ENCODE measurements at regions not wholly inside any gene's neighbourhood (a gene's known extent, or its start where the extent isn't known, plus 50 kb on each side); places are given as distances from the start of the nearest gene placed in this dataset.

DNA sequence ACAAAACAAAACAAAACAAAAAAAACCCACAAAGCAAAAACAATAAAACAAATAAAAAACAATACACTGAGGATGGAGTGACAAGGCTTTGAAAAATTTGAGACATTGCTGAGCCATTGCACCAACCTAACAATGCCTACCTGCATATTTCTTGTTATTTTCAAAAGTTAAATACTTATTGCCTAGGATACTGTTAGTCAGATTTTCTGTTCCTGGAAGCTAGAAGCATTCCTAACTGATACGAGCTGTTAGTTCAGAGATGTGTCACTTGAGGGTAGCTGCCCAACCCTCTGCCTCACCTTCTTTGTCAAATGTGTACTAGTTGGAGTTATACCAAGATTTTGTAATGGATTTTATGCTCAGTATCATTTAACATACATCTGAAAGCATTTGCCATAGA is 187.2 kb downstream of the TXNL1 start:
- TF ChIP-seq, protein P1, sequence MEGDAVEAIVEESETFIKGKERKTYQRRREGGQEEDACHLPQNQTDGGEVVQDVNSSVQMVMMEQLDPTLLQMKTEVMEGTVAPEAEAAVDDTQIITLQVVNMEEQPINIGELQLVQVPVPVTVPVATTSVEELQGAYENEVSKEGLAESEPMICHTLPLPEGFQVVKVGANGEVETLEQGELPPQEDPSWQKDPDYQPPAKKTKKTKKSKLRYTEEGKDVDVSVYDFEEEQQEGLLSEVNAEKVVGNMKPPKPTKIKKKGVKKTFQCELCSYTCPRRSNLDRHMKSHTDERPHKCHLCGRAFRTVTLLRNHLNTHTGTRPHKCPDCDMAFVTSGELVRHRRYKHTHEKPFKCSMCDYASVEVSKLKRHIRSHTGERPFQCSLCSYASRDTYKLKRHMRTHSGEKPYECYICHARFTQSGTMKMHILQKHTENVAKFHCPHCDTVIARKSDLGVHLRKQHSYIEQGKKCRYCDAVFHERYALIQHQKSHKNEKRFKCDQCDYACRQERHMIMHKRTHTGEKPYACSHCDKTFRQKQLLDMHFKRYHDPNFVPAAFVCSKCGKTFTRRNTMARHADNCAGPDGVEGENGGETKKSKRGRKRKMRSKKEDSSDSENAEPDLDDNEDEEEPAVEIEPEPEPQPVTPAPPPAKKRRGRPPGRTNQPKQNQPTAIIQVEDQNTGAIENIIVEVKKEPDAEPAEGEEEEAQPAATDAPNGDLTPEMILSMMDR (IDR thresholded peaks at IDR 0.05), result no peak
- no peak for TF ChIP-seq EP300 (IDR thresholded peaks at IDR 0.05)
